Left kidney (tissue), 1 donor: ENCODE measurements at regions not wholly inside any gene's neighbourhood (a gene's known extent, or its start where the extent isn't known, plus 50 kb on each side); places are given as distances from the start of the nearest gene placed in this dataset.

Experiments used
- DNase-seq: peaks from one replicate; pipeline ENCODE4 v3.0.0-alpha.2; 2013

DNA sequence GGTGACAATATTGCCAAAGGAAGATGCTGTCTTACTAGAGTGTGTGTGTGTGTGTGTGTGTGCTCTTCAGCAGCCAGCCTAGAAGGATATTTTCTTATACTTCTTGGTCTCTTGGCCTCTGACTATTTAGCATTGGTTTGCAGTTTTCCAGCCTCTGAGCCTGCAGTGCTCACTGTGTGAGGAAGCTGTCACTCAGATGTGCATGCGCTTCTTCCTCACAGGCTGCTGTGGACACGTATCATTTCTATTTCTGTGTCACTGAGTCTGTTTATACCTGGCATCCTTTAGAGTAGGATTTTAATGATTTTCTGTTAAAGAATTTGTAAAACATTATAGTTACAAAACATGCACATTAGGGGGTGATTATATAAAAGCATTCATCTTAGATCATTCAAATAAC, 83.3 kb downstream of the ALDH8A1 start:
- no peak for DNase-seq

GRCh38 chr6:134864558-134864957, 85.3 kb downstream of the ALDH8A1 start:
- DNase-seq: no peak

GRCh38 chr6:134863763-134864510, 86.0 kb downstream of the ALDH8A1 start:
- DNase-seq: no peak

- no peak for DNase-seq
Observed at GRCh38 chr6:134854366-134854765, 95.5 kb downstream of the ALDH8A1 start.

DNA sequence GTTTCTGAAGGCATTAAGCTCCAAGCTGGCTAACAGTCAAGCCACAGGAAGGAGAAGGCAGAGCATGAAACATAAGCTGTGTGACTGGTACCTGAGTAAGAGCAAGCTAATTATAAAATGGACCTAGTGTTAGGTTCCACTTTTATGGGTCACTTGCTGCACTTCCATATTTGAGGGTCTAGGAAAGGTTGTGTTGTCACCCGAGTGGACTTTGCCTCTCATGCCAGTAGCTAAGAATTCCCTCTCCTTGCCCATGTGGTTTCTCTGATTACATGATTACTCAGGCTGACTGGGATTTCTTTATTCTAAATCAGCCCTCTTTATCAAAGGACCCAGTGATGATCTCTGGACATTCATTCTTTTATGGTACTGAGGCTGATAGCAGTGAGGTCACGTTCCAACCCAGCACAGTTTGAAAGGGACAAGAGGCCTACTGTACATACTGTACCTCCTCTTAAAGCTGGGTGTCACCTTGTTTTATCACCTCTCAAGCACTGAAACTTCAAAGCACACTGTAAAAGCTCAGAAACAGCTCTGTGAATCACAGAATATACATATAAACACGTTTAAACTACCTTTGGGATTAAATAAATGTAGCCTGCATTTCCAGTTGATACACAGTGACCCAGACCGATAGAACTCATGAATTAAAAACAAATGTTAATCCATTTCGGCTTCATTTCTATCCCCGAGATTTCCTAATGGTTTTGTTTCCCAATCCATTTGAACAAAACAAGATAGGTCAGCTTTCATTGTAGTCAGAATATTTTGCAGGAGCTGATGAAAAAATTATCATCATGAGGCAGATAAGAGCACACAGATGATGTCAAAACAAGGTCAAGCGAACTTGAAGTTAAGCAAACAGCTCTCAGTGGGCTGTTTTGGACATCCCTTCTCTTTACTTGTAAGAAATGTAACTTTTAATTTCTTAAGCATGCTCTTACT, 96.5 kb downstream of the ALDH8A1 start:
- no peak for DNase-seq

- DNase-seq: no peak
Observed at GRCh38 chr6:134851548-134851947, 98.4 kb downstream of the ALDH8A1 start.

GRCh38 chr6:134850721-134851305, 99.1 kb downstream of the ALDH8A1 start:
- DNase-seq: no peak

- no peak for DNase-seq
Observed at GRCh38 chr6:134849920-134850447, 99.9 kb downstream of the ALDH8A1 start.

DNA sequence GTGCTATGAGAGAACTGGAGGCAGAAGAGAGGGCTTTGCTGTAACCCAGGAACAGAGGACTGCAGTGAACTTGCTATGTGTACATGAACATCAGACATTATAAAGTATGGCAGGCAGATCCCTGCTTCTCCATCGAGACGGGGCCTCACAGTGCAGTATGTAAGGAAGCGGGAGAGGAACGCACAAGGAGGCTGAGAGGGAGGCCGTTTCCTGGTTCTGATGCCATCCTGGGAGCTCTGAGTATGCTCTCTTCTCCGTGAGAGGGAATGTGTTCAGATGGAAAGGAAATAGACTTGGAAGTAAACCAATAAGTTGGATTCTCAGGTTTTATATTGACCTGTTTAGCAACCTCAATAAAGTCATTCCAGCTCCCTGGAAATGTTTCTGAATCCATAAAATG, 101.8 kb downstream of the ALDH8A1 start:
- no peak for DNase-seq

DNA sequence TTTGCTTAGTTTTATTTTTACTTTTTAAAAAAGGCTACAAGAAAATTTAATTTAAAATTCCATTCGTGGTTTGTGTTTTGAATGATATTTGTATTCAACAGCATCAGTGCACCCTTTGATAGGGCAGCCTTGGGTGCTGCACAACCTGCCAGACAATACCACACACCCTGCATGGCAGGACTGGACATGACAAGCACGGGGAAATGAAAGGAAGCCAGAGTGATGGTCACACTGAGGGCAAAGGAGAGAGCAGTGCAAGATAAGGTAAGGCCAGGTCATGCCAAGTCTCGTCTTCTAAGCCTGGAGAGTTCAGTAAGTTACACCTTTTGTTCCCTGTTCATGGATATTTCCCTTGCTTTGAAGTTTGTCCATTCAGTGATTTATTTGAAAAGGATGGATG, 103.0 kb downstream of the ALDH8A1 start:
- no peak for DNase-seq

DNA sequence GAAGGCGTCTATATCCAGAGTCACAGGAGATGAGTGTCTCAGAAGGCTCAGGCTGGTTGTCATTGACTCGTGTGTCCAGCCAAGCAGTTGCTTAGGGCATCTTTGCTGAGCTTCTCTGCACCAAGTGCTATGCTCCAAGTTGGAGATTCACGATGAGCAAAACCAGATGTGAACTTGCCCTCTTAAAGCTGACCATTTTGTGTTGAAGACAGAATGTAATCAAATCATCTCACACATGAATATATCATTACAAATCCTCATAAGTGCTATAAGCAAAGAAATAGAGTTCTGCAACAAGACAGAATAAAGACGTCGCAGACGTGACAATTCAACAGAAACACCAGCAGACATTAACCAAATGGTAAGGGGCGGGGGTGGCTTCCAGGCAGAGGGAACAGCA, 103.9 kb downstream of the ALDH8A1 start:
- DNase-seq: no peak

DNA sequence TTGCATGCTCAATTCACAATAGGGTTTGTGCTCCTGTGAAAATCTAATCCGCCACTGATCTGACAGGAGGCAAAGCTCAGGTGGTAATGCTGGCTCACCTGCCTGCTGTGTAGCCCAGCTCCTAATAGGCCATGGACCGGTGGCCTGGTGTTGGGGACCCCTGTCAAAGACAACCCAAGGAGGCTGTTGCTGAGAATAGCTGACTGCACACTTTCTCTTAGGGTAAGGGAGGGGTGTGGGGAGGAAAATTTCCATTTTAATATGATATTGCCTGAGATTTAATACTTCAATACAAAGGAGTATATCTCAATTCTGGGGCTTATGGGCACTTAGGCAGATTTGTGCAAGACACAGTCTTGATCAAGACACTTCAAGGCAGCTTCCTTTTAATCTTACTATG, 105.8 kb downstream of the ALDH8A1 start:
- no peak for DNase-seq

GRCh38 chr6:134840086-134840867, 109.6 kb downstream of the ALDH8A1 start:
- no peak for DNase-seq

- no peak for DNase-seq
Observed at GRCh38 chr6:134835993-134836392, 113.9 kb downstream of the ALDH8A1 start.

DNA sequence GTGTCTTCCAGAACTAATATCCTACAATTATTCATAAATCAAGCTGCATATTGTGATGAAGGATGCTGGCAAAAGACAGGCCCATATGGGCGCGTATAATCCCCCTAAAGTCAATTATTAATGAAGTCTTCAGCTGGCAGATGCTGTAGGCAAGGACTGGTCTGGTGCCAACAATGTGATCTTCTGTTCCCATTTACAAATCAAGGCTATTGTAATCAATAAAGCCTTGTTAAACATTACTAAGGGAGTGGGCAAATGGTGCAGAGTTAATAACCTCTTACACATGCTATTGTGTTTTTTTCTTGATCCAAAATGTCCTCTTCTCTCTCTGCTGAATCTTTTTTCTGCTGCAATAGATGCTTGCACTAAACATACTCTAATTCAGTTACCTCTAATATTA, 119.0 kb downstream of the ALDH8A1 start:
- DNase-seq: no peak

GRCh38 chr6:134830194-134830593, 119.7 kb downstream of the ALDH8A1 start:
- DNase-seq: no peak

- no peak for DNase-seq
Observed at GRCh38 chr6:134828641-134829040, 121.3 kb downstream of the ALDH8A1 start.

- DNase-seq: no peak
Observed at GRCh38 chr6:134826889-134827737, 122.8 kb downstream of the ALDH8A1 start.

DNA sequence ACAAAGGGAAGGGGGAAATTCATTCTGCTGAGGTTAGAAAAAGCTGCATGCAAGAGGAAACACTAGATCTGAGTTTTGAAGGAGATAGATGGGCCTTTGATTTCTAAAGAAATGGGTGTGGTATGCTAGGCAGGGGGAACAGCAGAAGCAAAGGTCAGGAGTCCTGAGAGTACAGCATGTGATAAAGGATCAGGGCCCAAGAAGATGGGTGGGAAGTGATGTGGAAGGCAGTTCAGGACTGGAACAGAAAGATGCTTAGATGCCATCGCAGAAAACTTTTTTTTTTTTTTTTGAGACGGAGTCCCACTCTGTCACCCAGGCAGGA, 126.2 kb downstream of the ALDH8A1 start:
- no peak for DNase-seq

GRCh38 chr6:134822920-134823709, 126.8 kb downstream of the ALDH8A1 start:
- peak; percentile 84 for DNase-seq
